Endothelial cell of umbilical vein (primary cell): ENCODE measurements at regions not wholly inside any gene's neighbourhood (a gene's known extent, or its start where the extent isn't known, plus 50 kb on each side); places are given as distances from the start of the nearest gene placed in this dataset.
A peak's percentile ranks its signal among the peaks of the same experiment; 100 is the strongest.

Source experiments
- BruUV-seq: library from RNA; stranded (reverse); fragments of 400-500 nt; replicated peaks from 2 replicates; lab custom pipeline; 2021; lab: Mats Ljungman, UMichigan
- CTCF ChIA-PET: fragments of 300-600, 350-600 bp; sonication (Branson Sonifier 250); formaldehyde crosslinking; loops from one replicate; lab custom pipeline; 2021; ENCODE audit warnings: antibody characterized with exemption, inconsistent platforms; lab: Charles Lee
- POLR2A ChIA-PET: fragments of 300-600, 350-600 bp; sonication (Branson Sonifier 250); formaldehyde crosslinking; loops from one replicate; lab custom pipeline; 2021; ENCODE audit warnings: antibody characterized with exemption, inconsistent platforms; lab: Charles Lee
- DNase-seq: peaks from one replicate; pipeline ENCODE4 v3.0.0-alpha.2; 2011; ENCODE audit warnings: low read depth, low spot score
- FAIRE-seq: peaks from 2 replicates; lab custom pipeline; 2011; peaks lifted over from hg19 to GRCh38; lab: Jason Lieb, UNC
- H2AFZ ChIP-seq: 2 replicates; pipeline ENCODE4 v1.6.0; 2012; ENCODE audit warnings: low read depth, low read length, control low read depth, inconsistent platforms
- H3K27ac ChIP-seq: 2 replicates; pipeline ENCODE4 v1.5.1; 2011; ENCODE audit warnings: low read depth, mild to moderate bottlenecking, control low read depth, low read length, moderate library complexity; ENCODE audit not compliant: insufficient read depth
- H3K27me3 ChIP-seq, 2 experiments: 2 replicates each; pipeline versions ENCODE4 v1.6.0 to v1.6.1; 2011; ENCODE audit warnings: low read length in 2 of 2, mixed read lengths in 1 of 2; ENCODE audit not compliant: control insufficient read depth in 2 of 2, insufficient read depth in 2 of 2
- H3K36me3 ChIP-seq, 2 experiments: 2 replicates in 1 of 2; 3 replicates in 1 of 2; pipeline ENCODE4 v1.5.1; 2011; ENCODE audit warnings: low read length in 2 of 2, mild to moderate bottlenecking in 1 of 2, moderate library complexity in 1 of 2; ENCODE audit not compliant: control insufficient read depth in 2 of 2, insufficient read depth in 2 of 2; ENCODE audit errors: extremely low read depth in 1 of 2
- H3K4me1 ChIP-seq: 3 replicates; pipeline ENCODE4 v1.5.1; 2011; ENCODE audit warnings: mild to moderate bottlenecking, low read length; ENCODE audit not compliant: control insufficient read depth, insufficient read depth; ENCODE audit errors: extremely low read depth
- H3K4me2 ChIP-seq: 2 replicates; pipeline ENCODE4 v1.6.1; 2011; ENCODE audit warnings: low read length, control low read depth, mixed read lengths; ENCODE audit not compliant: insufficient read depth
- H3K4me3 ChIP-seq, 3 experiments: fragments of 200-600 bp in 1 of 3; sonication (generic), shearing (Covaris generic) in 1 of 3; replicated peaks in 1 of 3; 2 replicates each; pipeline ENCODE4 v1.5.1; 2011 to 2016; ENCODE audit warnings: control low read depth in 3 of 3, low read length in 3 of 3, mild to moderate bottlenecking in 2 of 3, inconsistent platforms in 1 of 3, low read depth in 1 of 3, moderate library complexity in 1 of 3; ENCODE audit not compliant: insufficient read depth in 1 of 3
- H3K79me2 ChIP-seq: 2 replicates; pipeline ENCODE4 v1.6.0; 2012; ENCODE audit warnings: low read length, inconsistent platforms; ENCODE audit not compliant: control insufficient read depth, insufficient read depth
- H3K9ac ChIP-seq: replicated peaks from 2 replicates; pipeline ENCODE3; 2011; ENCODE audit warnings: low read length, control low read depth; ENCODE audit not compliant: insufficient read depth; ENCODE audit errors: extremely low read depth
- H3K9me1 ChIP-seq: replicated peaks from 3 replicates; pipeline ENCODE4 v1.6.0; 2011; ENCODE audit warnings: mild to moderate bottlenecking, low read length; ENCODE audit not compliant: control insufficient read depth, insufficient read depth; ENCODE audit errors: extremely low read depth
- H3K9me3 ChIP-seq: replicated peaks from 2 replicates; pipeline ENCODE4 v1.5.1; 2012; ENCODE audit warnings: low read length, inconsistent platforms; ENCODE audit not compliant: control insufficient read depth, insufficient read depth
- H4K20me1 ChIP-seq: replicated peaks from 2 replicates; pipeline ENCODE3; 2011; ENCODE audit warnings: mild to moderate bottlenecking, low read length; ENCODE audit not compliant: control insufficient read depth, insufficient read depth; ENCODE audit errors: extremely low read depth
- EZH2 ChIP-seq: IDR thresholded peaks from 2 replicates; pipeline ENCODE4 v1.6.1; 2012; ENCODE audit warnings: borderline replicate concordance, low read depth, mild to moderate bottlenecking, moderate library complexity, low read length, inconsistent platforms; ENCODE audit not compliant: severe bottlenecking
- FOS ChIP-seq: IDR thresholded peaks from 2 replicates; pipeline ENCODE4 v1.6.1; 2011; ENCODE audit warnings: mild to moderate bottlenecking, low read length, moderate library complexity, borderline replicate concordance; ENCODE audit not compliant: insufficient read depth
- GATA2 ChIP-seq: IDR thresholded peaks from 2 replicates; pipeline ENCODE4 v1.7.0; 2011; ENCODE audit warnings: low read depth, mild to moderate bottlenecking, moderate library complexity, mixed read lengths, low read length; ENCODE audit not compliant: insufficient read length, insufficient read depth
- JUN ChIP-seq: IDR thresholded peaks from 2 replicates; pipeline ENCODE4 v1.6.1; 2011; ENCODE audit warnings: borderline replicate concordance, low read depth; ENCODE audit not compliant: insufficient read length, insufficient read depth
- MAX ChIP-seq: IDR thresholded peaks from 2 replicates; pipeline ENCODE4 v1.6.1; 2011; ENCODE audit not compliant: insufficient read depth, insufficient read length
- MYC ChIP-seq: IDR thresholded peaks from one replicate; pipeline ENCODE4 v1.6.1; 2011; ENCODE audit warnings: mild to moderate bottlenecking, low read depth, low read length
- POLR2A ChIP-seq: IDR thresholded peaks from 2 replicates; pipeline ENCODE4 v1.6.1; 2012; ENCODE audit warnings: low read depth, mild to moderate bottlenecking, control low read depth, low read length
- POLR2AphosphoS5 ChIP-seq: IDR thresholded peaks from 2 replicates; pipeline ENCODE4 v1.6.1; 2012; ENCODE audit warnings: low read depth, mild to moderate bottlenecking, control low read depth, low read length, moderate library complexity; ENCODE audit not compliant: insufficient read depth
- dilution Hi-C: fragments of 300-500 bp; cut with MboI; formaldehyde crosslinking; loops from one replicate; pipeline ENCODE4 v1.15.0; 2019; ENCODE audit warnings: low sequenced_read_pairs; ENCODE audit not compliant: extremely low pct_ligation_motif_present
- intact Hi-C: fragments of 100-400 bp; cut with micrococcal nuclease; formaldehyde crosslinking; loops from one replicate; pipeline ENCODE4 v1.10.0; 2022
- TF ChIP-seq, protein P1 (sequence below), 2 donors: IDR thresholded peaks; 1 replicate in 1 of 2; 2 replicates in 1 of 2; pipeline ENCODE4 v1.5.1; 2011; ENCODE audit warnings: low read length in 2 of 2, mild to moderate bottlenecking in 2 of 2, moderate library complexity in 2 of 2, control low read depth in 1 of 2, inconsistent platforms in 1 of 2, low read depth in 1 of 2; ENCODE audit not compliant: insufficient read depth in 1 of 2; ENCODE audit errors: extremely low read depth in 1 of 2

DNA sequence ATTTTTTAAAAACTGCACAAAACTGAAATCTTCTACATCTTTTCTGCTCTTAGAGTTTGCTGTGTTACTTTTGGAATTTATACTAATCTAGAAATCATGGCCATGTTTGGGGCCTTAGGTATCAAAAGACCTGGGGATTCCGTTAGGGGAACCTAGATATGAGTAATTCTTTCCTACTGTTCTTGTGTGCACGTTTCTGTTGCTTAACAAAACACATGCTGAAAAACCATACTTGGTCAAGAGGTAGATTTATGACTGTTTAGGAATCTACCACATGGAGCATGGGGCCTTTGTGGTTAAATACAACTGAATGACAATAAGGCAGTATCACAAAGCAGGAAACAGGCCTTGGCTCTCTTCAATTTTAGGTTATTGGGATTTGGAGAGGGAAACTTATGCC lies 291.9 kb upstream of the USP25 start:
- BruUV-seq, result no TSS peak
- dilution Hi-C loops (no loop called here), intact Hi-C loops (no loop called here)
- Histone ChIP-seq H3K4me2 (no peak overlapping the region), H3K36me3 (no peaks in the 10 kb centered on the region), H4K20me1 (no peaks in the 10 kb centered on the region), H3K4me3 (no peak overlapping the region), H3K27me3 (no peaks in the 10 kb centered on the region), H3K9me3 (no peaks in the 10 kb centered on the region), H3K79me2 (no peaks in the 10 kb centered on the region), H3K4me1 (no peaks in the 10 kb centered on the region), H3K9ac (no peak overlapping the region), H2AFZ (no peak overlapping the region), H3K9me1 (no peaks in the 10 kb centered on the region), H3K27ac (no peak overlapping the region)
- POLR2A ChIA-PET, result no interaction called here
- DNase-seq, result peak; percentile 14
- TF ChIP-seq JUN (no peak), MAX (no peak), GATA2 (no peak), MYC (no peak), POLR2AphosphoS5 (no peak), POLR2A (no peak), EZH2 (no peak), FOS (no peak)
- TF ChIP-seq, protein P1, sequence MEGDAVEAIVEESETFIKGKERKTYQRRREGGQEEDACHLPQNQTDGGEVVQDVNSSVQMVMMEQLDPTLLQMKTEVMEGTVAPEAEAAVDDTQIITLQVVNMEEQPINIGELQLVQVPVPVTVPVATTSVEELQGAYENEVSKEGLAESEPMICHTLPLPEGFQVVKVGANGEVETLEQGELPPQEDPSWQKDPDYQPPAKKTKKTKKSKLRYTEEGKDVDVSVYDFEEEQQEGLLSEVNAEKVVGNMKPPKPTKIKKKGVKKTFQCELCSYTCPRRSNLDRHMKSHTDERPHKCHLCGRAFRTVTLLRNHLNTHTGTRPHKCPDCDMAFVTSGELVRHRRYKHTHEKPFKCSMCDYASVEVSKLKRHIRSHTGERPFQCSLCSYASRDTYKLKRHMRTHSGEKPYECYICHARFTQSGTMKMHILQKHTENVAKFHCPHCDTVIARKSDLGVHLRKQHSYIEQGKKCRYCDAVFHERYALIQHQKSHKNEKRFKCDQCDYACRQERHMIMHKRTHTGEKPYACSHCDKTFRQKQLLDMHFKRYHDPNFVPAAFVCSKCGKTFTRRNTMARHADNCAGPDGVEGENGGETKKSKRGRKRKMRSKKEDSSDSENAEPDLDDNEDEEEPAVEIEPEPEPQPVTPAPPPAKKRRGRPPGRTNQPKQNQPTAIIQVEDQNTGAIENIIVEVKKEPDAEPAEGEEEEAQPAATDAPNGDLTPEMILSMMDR (IDR thresholded peaks at IDR 0.05; ENCODE audit: extremely low read depth in 1 of 2, insufficient read depth in 1 of 2, low read depth in 1 of 2, low read length in 2 of 2), result no peak
- no peak for FAIRE-seq
- CTCF ChIA-PET, result no interaction called here
